Activated CD8-positive, alpha-beta memory T cell treated with anti-CD3 and anti-CD28 coated beads for 24 hours (primary cell): ENCODE measurements at regions not wholly inside any gene's neighbourhood (a gene's known extent, or its start where the extent isn't known, plus 50 kb on each side); places are given as distances from the start of the nearest gene placed in this dataset.
"Not testable (repeated sequence)": the region's sequence is repeated elsewhere in the genome, so short reads cannot be mapped to it uniquely, and the experiment has no call there.

ENCODE experiments used
- DNase-seq: peaks from one replicate; pipeline ENCODE4 v3.0.0-alpha.2; 2020

- DNase-seq = no peak
Observed at GRCh38 chr12:131380965-131381705, 329.8 kb upstream of the SFSWAP start.

- no peak for DNase-seq
Observed at GRCh38 chr12:131381716-131382430, 329.0 kb upstream of the SFSWAP start.

GRCh38 chr12:131383291-131383690, 327.6 kb upstream of the SFSWAP start:
- DNase-seq = no peak

- no peak for DNase-seq
Observed at GRCh38 chr12:131383741-131384543, 326.9 kb upstream of the SFSWAP start.

GRCh38 chr12:131384544-131384855, 326.4 kb upstream of the SFSWAP start:
- DNase-seq = no peak

- DNase-seq = no peak
Observed at GRCh38 chr12:131385313-131386166, 325.4 kb upstream of the SFSWAP start.

- DNase-seq = no peak
Observed at GRCh38 chr12:131386167-131386521, 324.7 kb upstream of the SFSWAP start.

GRCh38 chr12:131386781-131387180, 324.1 kb upstream of the SFSWAP start:
- no peak for DNase-seq

- no peak for DNase-seq
Observed at GRCh38 chr12:131387281-131388163, 323.4 kb upstream of the SFSWAP start.

- DNase-seq = not testable (repeated sequence)
Observed at GRCh38 chr12:131388164-131389053, 322.5 kb upstream of the SFSWAP start.

GRCh38 chr12:131389054-131390013, 321.6 kb upstream of the SFSWAP start:
- DNase-seq = no peak

GRCh38 chr12:131390412-131391334, 320.2 kb upstream of the SFSWAP start:
- no peak for DNase-seq

GRCh38 chr12:131391399-131391798, 319.5 kb upstream of the SFSWAP start:
- DNase-seq = no peak

GRCh38 chr12:131394752-131395151, 316.1 kb upstream of the SFSWAP start:
- DNase-seq = not testable (repeated sequence)

- DNase-seq = not testable (repeated sequence)
Observed at GRCh38 chr12:131395209-131395684, 315.6 kb upstream of the SFSWAP start.

GRCh38 chr12:131395971-131396573, 314.8 kb upstream of the SFSWAP start:
- DNase-seq = no peak

- no peak for DNase-seq
Observed at GRCh38 chr12:131397493-131398181, 313.3 kb upstream of the SFSWAP start.
